Ectodermal cell (in vitro differentiated cells): ENCODE measurements at regions not wholly inside any gene's neighbourhood (a gene's known extent, or its start where the extent isn't known, plus 50 kb on each side); places are given as distances from the start of the nearest gene placed in this dataset.

Experiments used
- H3K27ac ChIP-seq: 2 replicates; pipeline ENCODE4 v1.7.0; 2013; ENCODE audit warnings: mild to moderate bottlenecking, low read depth, low read length; ENCODE audit not compliant: insufficient read depth, poor library complexity, severe bottlenecking
- H3K27me3 ChIP-seq: 2 replicates; pipeline ENCODE4 v1.7.0; 2013; ENCODE audit warnings: mild to moderate bottlenecking, low read length; ENCODE audit not compliant: insufficient read depth, control insufficient read depth, poor library complexity, severe bottlenecking
- H3K36me3 ChIP-seq: one replicate; pipeline ENCODE4 v1.7.0; 2013; ENCODE audit warnings: low read length; ENCODE audit not compliant: control insufficient read depth, insufficient read depth
- H3K4me1 ChIP-seq: one replicate; pipeline ENCODE4 v1.7.0; 2013; ENCODE audit warnings: low read length; ENCODE audit not compliant: control insufficient read depth, insufficient read depth
- H3K4me3 ChIP-seq: 2 replicates; pipeline ENCODE4 v1.7.0; 2013; ENCODE audit warnings: low read depth, low read length, control low read depth; ENCODE audit not compliant: insufficient read depth
- H3K9me3 ChIP-seq: 2 replicates; pipeline ENCODE4 v1.7.0; 2013; ENCODE audit warnings: mild to moderate bottlenecking, low read length, moderate library complexity; ENCODE audit not compliant: control insufficient read depth
- WGBS, 2 experiments: methylation state at CpG; one replicate each; pipeline ENCODE4 v1.1.7; 2013; ENCODE audit warnings: missing lambda C conversion rate in 2 of 2; 5-methylcytosine and 5-hydroxymethylcytosine counted together

GRCh38 chr3:70558956-70559355, 246.5 kb upstream of the MDFIC2 start:
- H3K36me3 ChIP-seq: no peaks in the 10 kb centered on the region
- 72 to 75% methylated on average over 2 of the region's 2 CpGs for WGBS, 2 experiments

GRCh38 chr3:70557976-70558375, 245.5 kb upstream of the MDFIC2 start:
- no peak overlapping the region for H3K4me3 ChIP-seq
- no peak overlapping the region for H3K27ac ChIP-seq
- no peaks in the 10 kb centered on the region for H3K36me3 ChIP-seq
- no peaks in the 10 kb centered on the region for H3K9me3 ChIP-seq
- H3K27me3 ChIP-seq: no peaks in the 10 kb centered on the region
- WGBS, 2 experiments: 57 to 58% methylated on average over 1 of the region's 2 CpGs
- no peaks in the 10 kb centered on the region for H3K4me1 ChIP-seq

More at GRCh38 chr3:70558956-70559355, 246.5 kb upstream of the MDFIC2 start:
- Histone ChIP-seq H3K27me3 (no peaks in the 10 kb centered on the region), H3K9me3 (no peaks in the 10 kb centered on the region), H3K4me3 (no peak overlapping the region), H3K4me1 (no peaks in the 10 kb centered on the region), H3K27ac (no peak overlapping the region)

GRCh38 chr3:70556056-70556455, 243.6 kb upstream of the MDFIC2 start:
- Histone ChIP-seq H3K27me3 (no peaks in the 10 kb centered on the region), H3K4me3 (no peak overlapping the region), H3K36me3 (no peaks in the 10 kb centered on the region), H3K4me1 (no peaks in the 10 kb centered on the region), H3K9me3 (no peaks in the 10 kb centered on the region), H3K27ac (no peak overlapping the region)
- 94 to 100% methylated on average over 2 to 3 of the region's 3 CpGs for WGBS, 2 experiments

- 82 to 88% methylated on average over 1 of the region's 1 CpG for WGBS, 2 experiments
These were observed 241.7 kb upstream of the MDFIC2 start for GRCh38 chr3:70554170-70554569.

GRCh38 chr3:70550723-70551319, 238.4 kb upstream of the MDFIC2 start:
- Histone ChIP-seq H3K36me3 (no peaks in the 10 kb centered on the region), H3K27ac (no peak overlapping the region), H3K4me3 (no peak overlapping the region), H3K9me3 (no peaks in the 10 kb centered on the region), H3K4me1 (no peaks in the 10 kb centered on the region), H3K27me3 (no peaks in the 10 kb centered on the region)
- 74 to 82% methylated on average over 9 of the region's 9 CpGs for WGBS, 2 experiments

More at GRCh38 chr3:70554170-70554569, 241.7 kb upstream of the MDFIC2 start:
- H3K27me3 ChIP-seq: no peaks in the 10 kb centered on the region
- no peaks in the 10 kb centered on the region for H3K4me1 ChIP-seq
- no peak overlapping the region for H3K27ac ChIP-seq
- H3K4me3 ChIP-seq: no peak overlapping the region
- no peaks in the 10 kb centered on the region for H3K9me3 ChIP-seq
- H3K36me3 ChIP-seq: no peaks in the 10 kb centered on the region

- 70 to 80% methylated on average over 3 to 4 of the region's 4 CpGs for WGBS, 2 experiments
- H3K4me1 ChIP-seq: no peaks in the 10 kb centered on the region
These were observed 234.2 kb upstream of the MDFIC2 start for GRCh38 chr3:70546679-70547078.

GRCh38 chr3:70543493-70543892, 231.1 kb upstream of the MDFIC2 start:
- Histone ChIP-seq H3K27ac (no peak overlapping the region), H3K9me3 (no peaks in the 10 kb centered on the region), H3K4me3 (no peak overlapping the region), H3K27me3 (no peaks in the 10 kb centered on the region), H3K4me1 (no peaks in the 10 kb centered on the region), H3K36me3 (no peaks in the 10 kb centered on the region)
- WGBS, 2 experiments: 91 to 92% methylated on average over 2 of the region's 2 CpGs

More at GRCh38 chr3:70546679-70547078, 234.2 kb upstream of the MDFIC2 start:
- Histone ChIP-seq H3K27me3 (no peaks in the 10 kb centered on the region), H3K4me3 (no peak overlapping the region), H3K9me3 (no peaks in the 10 kb centered on the region), H3K27ac (no peak overlapping the region), H3K36me3 (no peaks in the 10 kb centered on the region)

- Histone ChIP-seq H3K4me1 (no peaks in the 10 kb centered on the region), H3K27ac (no peak overlapping the region), H3K27me3 (no peaks in the 10 kb centered on the region), H3K9me3 (no peaks in the 10 kb centered on the region), H3K4me3 (no peak overlapping the region), H3K36me3 (no peaks in the 10 kb centered on the region)
- 90 to 100% methylated on average over 2 of the region's 2 CpGs for WGBS, 2 experiments
These were observed 227.5 kb upstream of the MDFIC2 start for GRCh38 chr3:70539908-70540307.

GRCh38 chr3:70532806-70533205, 220.4 kb upstream of the MDFIC2 start:
- Histone ChIP-seq H3K27ac (no peak overlapping the region), H3K36me3 (no peaks in the 10 kb centered on the region), H3K9me3 (no peaks in the 10 kb centered on the region), H3K4me1 (no peaks in the 10 kb centered on the region), H3K27me3 (peaks cover 3% of the 10 kb centered on the region), H3K4me3 (no peak overlapping the region)
- 0% methylated on average over 1 of the region's 2 CpGs for WGBS, 2 experiments

GRCh38 chr3:70531838-70532489, 219.5 kb upstream of the MDFIC2 start:
- Histone ChIP-seq H3K27ac (no peak overlapping the region), H3K9me3 (no peaks in the 10 kb centered on the region), H3K4me3 (no peak overlapping the region), H3K4me1 (no peaks in the 10 kb centered on the region), H3K27me3 (peaks cover 3% of the 10 kb centered on the region), H3K36me3 (no peaks in the 10 kb centered on the region)
- 79 to 82% methylated on average over 10 of the region's 10 CpGs for WGBS, 2 experiments
